DOHH2 (cell line): ENCODE measurements at regions not wholly inside any gene's neighbourhood (a gene's known extent, or its start where the extent isn't known, plus 50 kb on each side); places are given as distances from the start of the nearest gene placed in this dataset.

Source experiments
- EZH2phosphoT487 ChIP-seq: fragments of 200-600 bp; sonication (generic); IDR thresholded peaks from 2 replicates; pipeline ENCODE4 v1.6.1; 2017; ENCODE audit warnings: borderline replicate concordance, mild to moderate bottlenecking, antibody characterized with exemption, low read length, moderate library complexity, mixed read lengths
- TF ChIP-seq, protein P1 (sequence below): fragments of 200-600 bp; sonication (generic); IDR thresholded peaks from one replicate; pipeline ENCODE4 v1.5.1; 2014; ENCODE audit warnings: antibody characterized with exemption, mild to moderate bottlenecking, low read depth, low read length; ENCODE audit not compliant: poor library complexity, severe bottlenecking

DNA sequence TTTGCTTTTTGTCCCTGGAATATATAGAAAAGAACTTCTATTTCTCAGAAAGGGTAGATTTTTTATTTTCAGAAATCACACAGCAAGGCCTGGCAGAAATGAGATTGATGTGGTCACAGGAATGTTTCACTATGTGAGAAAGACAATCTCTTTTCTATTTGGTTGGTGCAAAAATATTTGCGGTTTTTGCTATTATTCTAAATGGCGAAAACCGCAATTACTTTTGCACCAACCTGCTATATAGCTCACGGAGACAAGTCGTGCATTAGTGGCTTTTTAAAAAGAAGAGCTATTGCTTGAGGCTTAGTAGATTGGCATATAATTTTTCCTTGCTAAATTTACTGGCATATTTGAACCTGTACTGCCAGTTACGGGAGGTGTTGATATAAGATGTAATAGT lies 100.4 kb downstream of the ITM2A start:
- TF ChIP-seq, protein P1, sequence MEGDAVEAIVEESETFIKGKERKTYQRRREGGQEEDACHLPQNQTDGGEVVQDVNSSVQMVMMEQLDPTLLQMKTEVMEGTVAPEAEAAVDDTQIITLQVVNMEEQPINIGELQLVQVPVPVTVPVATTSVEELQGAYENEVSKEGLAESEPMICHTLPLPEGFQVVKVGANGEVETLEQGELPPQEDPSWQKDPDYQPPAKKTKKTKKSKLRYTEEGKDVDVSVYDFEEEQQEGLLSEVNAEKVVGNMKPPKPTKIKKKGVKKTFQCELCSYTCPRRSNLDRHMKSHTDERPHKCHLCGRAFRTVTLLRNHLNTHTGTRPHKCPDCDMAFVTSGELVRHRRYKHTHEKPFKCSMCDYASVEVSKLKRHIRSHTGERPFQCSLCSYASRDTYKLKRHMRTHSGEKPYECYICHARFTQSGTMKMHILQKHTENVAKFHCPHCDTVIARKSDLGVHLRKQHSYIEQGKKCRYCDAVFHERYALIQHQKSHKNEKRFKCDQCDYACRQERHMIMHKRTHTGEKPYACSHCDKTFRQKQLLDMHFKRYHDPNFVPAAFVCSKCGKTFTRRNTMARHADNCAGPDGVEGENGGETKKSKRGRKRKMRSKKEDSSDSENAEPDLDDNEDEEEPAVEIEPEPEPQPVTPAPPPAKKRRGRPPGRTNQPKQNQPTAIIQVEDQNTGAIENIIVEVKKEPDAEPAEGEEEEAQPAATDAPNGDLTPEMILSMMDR: no peak
- no peak for TF ChIP-seq EZH2phosphoT487
